HepG2 (cell line): ENCODE measurements at regions not wholly inside any gene's neighbourhood (a gene's known extent, or its start where the extent isn't known, plus 50 kb on each side); places are given as distances from the start of the nearest gene placed in this dataset.

Experiments used
- ATAC-seq: fragments of 200-7000 bp; cut with Tn5 transposase; 3 replicates; pipeline ENCODE4 v1.9.1; 2020; ENCODE audit warnings: mild to moderate bottlenecking, moderate library complexity
- BruUV-seq: library from RNA; stranded (reverse); fragments of 400-500 nt; replicated peaks from 2 replicates; lab custom pipeline; 2021; lab: Mats Ljungman, UMichigan
- CTCF ChIA-PET: fragments of 300-600 bp; formaldehyde crosslinking; extraction: SDS; loops from one replicate; lab custom pipeline; 2021; ENCODE audit warnings: low total read pairs, inconsistent platforms, low intra/inter-chr PET ratio; lab: Yijun Ruan, JAX
- POLR2A ChIA-PET: fragments of 350-600 bp; sonication (Branson Sonifier 250); formaldehyde crosslinking; loops from one replicate; lab custom pipeline; 2020; ENCODE audit warnings: antibody characterized with exemption, inconsistent platforms; lab: Yijun Ruan, JAX
- DNase-seq: peaks from one replicate; pipeline ENCODE4 v3.0.0-alpha.2; 2015; ENCODE audit warnings: low spot score
- FAIRE-seq: peaks from 3 replicates; lab custom pipeline; 2011; peaks lifted over from hg19 to GRCh38; lab: Jason Lieb, UNC
- H2AFZ ChIP-seq: one replicate; pipeline ENCODE4 v1.6.1; 2011; ENCODE audit warnings: low read length, inconsistent platforms
- H3K27ac ChIP-seq: fragments of 300-600 bp; 3 replicates; pipeline ENCODE4 v1.8.0; 2011; ENCODE audit warnings: mixed run types, mild to moderate bottlenecking, mixed read lengths, low read length, inconsistent platforms; ENCODE audit not compliant: insufficient read depth; ENCODE audit errors: extremely low read length
- H3K27me3 ChIP-seq, 2 experiments: fragments of 200-600 bp in 1 of 2; 2 replicates in 1 of 2; 3 replicates in 1 of 2; pipeline versions ENCODE4 v1.6.0 to v1.8.0; 2011; ENCODE audit warnings: low read length in 2 of 2, mild to moderate bottlenecking in 2 of 2, moderate library complexity in 2 of 2, inconsistent platforms in 1 of 2; ENCODE audit not compliant: insufficient read depth in 2 of 2, control insufficient read depth in 1 of 2
- H3K36me3 ChIP-seq, 2 experiments: fragments of 200-600 bp in 1 of 2; replicated peaks in 1 of 2; 2 replicates in 1 of 2; 3 replicates in 1 of 2; pipeline versions ENCODE4 v1.5.1 to v1.8.0; 2011; ENCODE audit warnings: low read length in 2 of 2, inconsistent platforms in 1 of 2; ENCODE audit not compliant: insufficient read depth in 2 of 2, control insufficient read depth in 1 of 2
- H3K4me1 ChIP-seq: 2 replicates; pipeline ENCODE4 v1.5.1; 2012; ENCODE audit warnings: low read length, inconsistent platforms; ENCODE audit not compliant: insufficient read depth
- H3K4me2 ChIP-seq: 2 replicates; pipeline ENCODE4 v1.6.0; 2011; ENCODE audit warnings: low read depth, low read length, inconsistent platforms
- H3K4me3 ChIP-seq, 3 experiments: fragments of 200-600 bp in 1 of 3; sonication (generic), shearing (Covaris generic) in 1 of 3; replicated peaks in 1 of 3; 2 replicates each; pipeline ENCODE4 v1.5.1; 2011 to 2016; ENCODE audit warnings: low read length in 3 of 3, inconsistent platforms in 2 of 3, low read depth in 2 of 3, mild to moderate bottlenecking in 2 of 3, control low read depth in 1 of 3, mixed read lengths in 1 of 3; ENCODE audit not compliant: insufficient read depth in 1 of 3
- H3K79me2 ChIP-seq: one replicate; pipeline ENCODE4 v1.6.1; 2011; ENCODE audit warnings: low read length, inconsistent platforms; ENCODE audit not compliant: insufficient read depth
- H3K9ac ChIP-seq: 2 replicates; pipeline ENCODE4 v1.6.0; 2011; ENCODE audit warnings: mild to moderate bottlenecking, low read depth, low read length, inconsistent platforms; ENCODE audit not compliant: insufficient read depth
- H3K9me3 ChIP-seq: 2 replicates; pipeline ENCODE4 v1.5.1; 2012; ENCODE audit warnings: mild to moderate bottlenecking, low read length
- H4K20me1 ChIP-seq: 2 replicates; pipeline ENCODE4 v1.6.0; 2011; ENCODE audit warnings: inconsistent platforms, mild to moderate bottlenecking, low read length, moderate library complexity; ENCODE audit not compliant: insufficient read depth
- AFF4 ChIP-seq: sonication (generic); formaldehyde crosslinking; IDR thresholded peaks from 2 replicates; pipeline ENCODE4 v1.4.0; 2020; ENCODE audit warnings: missing genetic modification reagents
- CCDC6 ChIP-seq: sonication (generic); formaldehyde crosslinking; IDR thresholded peaks from 2 replicates; pipeline ENCODE4 v1.8.1; 2022; ENCODE audit warnings: mild to moderate bottlenecking, missing genetic modification reagents, moderate library complexity
- FOXM1 ChIP-seq: sonication (generic); formaldehyde crosslinking; IDR thresholded peaks from 2 replicates; pipeline ENCODE4 v1.5.0; 2020; ENCODE audit warnings: missing genetic modification reagents
- GMEB1 ChIP-seq: sonication (generic); formaldehyde crosslinking; IDR thresholded peaks from 2 replicates; pipeline ENCODE4 v1.5.1; 2020; ENCODE audit warnings: missing genetic modification reagents, mild to moderate bottlenecking, borderline replicate concordance
- HDAC2 ChIP-seq: sonication (generic); formaldehyde crosslinking; IDR thresholded peaks from 2 replicates; pipeline ENCODE4 v1.4.0; 2020; ENCODE audit warnings: missing genetic modification reagents
- SIX1 ChIP-seq: sonication (generic); formaldehyde crosslinking; IDR thresholded peaks from 2 replicates; pipeline ENCODE4 v1.4.0; 2020; ENCODE audit warnings: missing genetic modification reagents, borderline replicate concordance
- SNAPC4 ChIP-seq: sonication (generic); formaldehyde crosslinking; IDR thresholded peaks from 2 replicates; pipeline ENCODE4 v1.4.0; 2020; ENCODE audit warnings: mild to moderate bottlenecking, missing genetic modification reagents
- TARDBP ChIP-seq: sonication (generic); formaldehyde crosslinking; IDR thresholded peaks from 2 replicates; pipeline ENCODE4 v1.8.0; 2022; ENCODE audit warnings: mild to moderate bottlenecking, missing genetic modification reagents
- WIZ ChIP-seq: sonication (generic); formaldehyde crosslinking; IDR thresholded peaks from 2 replicates; pipeline ENCODE4 v1.5.1; 2020; ENCODE audit warnings: mild to moderate bottlenecking, missing genetic modification reagents
- ZNF501 ChIP-seq: sonication (generic); formaldehyde crosslinking; IDR thresholded peaks from 2 replicates; pipeline ENCODE4 v1.5.1; 2020; ENCODE audit warnings: mild to moderate bottlenecking, moderate library complexity, missing genetic modification reagents
- ZSCAN31 ChIP-seq: sonication (generic); formaldehyde crosslinking; IDR thresholded peaks from 2 replicates; pipeline ENCODE4 v1.5.0; 2020; ENCODE audit warnings: low read depth, mild to moderate bottlenecking, missing genetic modification reagents
- WGBS: methylation state at CpG from one replicate; pipeline ENCODE4 v1.1.6; 2017; ENCODE audit warnings: low lambda C conversion rate; 5-methylcytosine and 5-hydroxymethylcytosine counted together
- in situ Hi-C: cut with HindIII; loops from 2 replicates; pipeline ENCODE4 v1.10.0; 2017; ENCODE audit warnings: low pct_unique_long_range_greater_than_20kb; ENCODE audit not compliant: extremely low pct_ligation_motif_present
- intact Hi-C: fragments of 100-400 bp; cut with micrococcal nuclease; formaldehyde crosslinking; loops from one replicate; pipeline ENCODE4 v1.10.0; 2022; ENCODE audit not compliant: unreplicated experiment

DNA sequence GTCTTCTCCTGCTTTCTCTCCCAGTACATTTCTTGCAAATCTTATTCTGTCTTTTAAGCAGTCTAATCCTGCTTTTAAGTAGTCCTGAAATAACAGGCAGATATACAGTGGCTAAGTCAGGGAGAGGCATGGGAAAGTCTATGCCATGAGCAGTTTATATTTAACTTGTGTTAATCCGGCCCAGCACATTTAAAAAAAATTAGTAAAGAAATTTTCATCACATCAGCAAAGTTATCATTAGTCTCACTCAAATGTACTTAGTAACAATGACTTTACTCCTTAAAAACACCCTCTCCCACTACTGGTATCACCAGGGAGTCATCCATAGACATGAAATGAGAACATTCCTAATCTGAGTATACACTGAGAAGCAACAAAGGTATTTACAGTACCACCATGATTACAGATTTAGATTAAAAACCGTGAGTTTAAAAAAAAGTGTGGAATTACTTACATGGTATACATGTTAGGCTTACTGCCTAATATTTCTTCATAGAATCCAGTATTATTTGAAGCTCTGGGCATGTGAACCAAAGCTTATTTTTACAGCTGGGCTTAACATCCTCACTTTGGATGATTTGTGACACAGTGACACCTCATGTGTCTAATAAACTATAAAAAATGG, 75.9 kb upstream of the DAB2 start (continued):
- no peak for TF ChIP-seq AFF4 (CRISPR knock-in tag)
- TF ChIP-seq HDAC2 (CRISPR knock-in tag): no peak
- no peak for TF ChIP-seq ZNF501

DNA sequence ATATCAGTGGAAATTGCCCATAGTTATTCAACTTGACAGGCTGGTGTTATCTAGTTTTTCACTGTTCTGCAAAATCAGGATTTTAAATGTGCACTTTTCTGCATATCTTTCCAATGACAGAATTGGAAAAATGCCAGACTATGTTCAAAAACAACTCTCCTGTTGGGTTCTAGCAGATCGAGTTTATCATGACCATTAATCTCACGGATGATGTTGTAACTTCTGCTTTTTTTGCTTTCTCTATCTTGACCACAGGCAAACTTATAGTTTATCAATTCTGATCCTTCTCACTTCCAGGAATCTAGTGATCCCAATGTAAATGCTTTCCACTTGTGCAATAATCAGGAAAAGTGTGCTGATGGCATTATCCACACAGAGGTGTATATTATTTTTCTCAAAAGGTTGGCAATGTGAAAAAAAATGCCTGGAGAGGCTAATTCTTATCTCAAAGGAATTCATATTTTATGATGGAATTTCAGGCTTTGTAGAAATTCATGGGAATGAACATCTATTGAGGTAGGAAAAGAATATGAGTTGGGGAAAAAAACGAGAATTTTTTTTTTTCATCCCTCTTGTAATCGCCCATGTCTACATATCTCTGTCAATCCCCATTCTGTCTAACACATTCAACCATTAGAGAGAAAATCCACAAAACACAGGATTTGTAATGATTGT, 73.6 kb upstream of the DAB2 start:
- Histone ChIP-seq H3K27me3 (no peaks in the 10 kb centered on the region; a peak in 1 of 5 replicates), H3K4me2 (no peak overlapping the region), H3K4me1 (no peaks in the 10 kb centered on the region), H3K79me2 (no peaks in the 10 kb centered on the region), H3K9ac (no peak overlapping the region), H3K4me3 (no peak overlapping the region), H3K27ac (no peak overlapping the region), H3K9me3 (no peaks in the 10 kb centered on the region), H4K20me1 (no peaks in the 10 kb centered on the region), H3K36me3 (no peaks in the 10 kb centered on the region), H2AFZ (no peak overlapping the region)
- ATAC-seq (no peak), DNase-seq (no peak), FAIRE-seq (no peak)
- ChIA-PET POLR2A (no interaction called here), CTCF (no interaction called here)
- BruUV-seq: no TSS peak
- intact Hi-C loops: no loop called here
- WGBS: 2% methylated on average over 4 of the region's 4 CpGs
- in situ Hi-C loops: no loop called here
- TF ChIP-seq SIX1 (no peak), FOXM1 (no peak), ZSCAN31 (CRISPR knock-in tag) (no peak), CCDC6 (CRISPR knock-in tag) (no peak), GMEB1 (CRISPR knock-in tag) (no peak), TARDBP (CRISPR knock-in tag) (no peak), WIZ (CRISPR knock-in tag) (no peak), SNAPC4 (CRISPR knock-in tag) (no peak)
